GM21381 (cell line): ENCODE measurements at regions not wholly inside any gene's neighbourhood (a gene's known extent, or its start where the extent isn't known, plus 50 kb on each side); places are given as distances from the start of the nearest gene placed in this dataset.

ENCODE experiments used
- ATAC-seq: cut with Tn5 transposase; IDR thresholded peaks from one replicate; pipeline ENCODE4 v1.9.1; 2021; ENCODE audit warnings: mild to moderate bottlenecking, moderate library complexity; ENCODE audit not compliant: unreplicated experiment

GRCh38 chr3:74510261-74510818 lies 104.1 kb downstream of the CNTN3 start:
- ATAC-seq, result no peak

- no peak for ATAC-seq
These were observed 106.8 kb downstream of the CNTN3 start for GRCh38 chr3:74507691-74508090.

- no peak for ATAC-seq
These were observed 108.2 kb downstream of the CNTN3 start for GRCh38 chr3:74506246-74506645.

GRCh38 chr3:74501007-74501406 lies 113.5 kb downstream of the CNTN3 start:
- no peak for ATAC-seq

GRCh38 chr3:74500257-74500656 lies 114.2 kb downstream of the CNTN3 start:
- ATAC-seq, result no peak

GRCh38 chr3:74491874-74492273 lies 122.6 kb downstream of the CNTN3 start:
- no peak for ATAC-seq

GRCh38 chr3:74489050-74489792 lies 125.2 kb downstream of the CNTN3 start:
- no peak for ATAC-seq

- ATAC-seq, result no peak
These were observed 134.5 kb downstream of the CNTN3 start for GRCh38 chr3:74479915-74480314.

GRCh38 chr3:74470313-74470712 lies 144.1 kb downstream of the CNTN3 start:
- no peak for ATAC-seq

GRCh38 chr3:74469713-74470112 lies 144.7 kb downstream of the CNTN3 start:
- ATAC-seq, result no peak

- ATAC-seq, result no peak
These were observed 145.3 kb downstream of the CNTN3 start for GRCh38 chr3:74469151-74469550.

- ATAC-seq, result no peak
These were observed 148.6 kb downstream of the CNTN3 start for GRCh38 chr3:74465715-74466410.

GRCh38 chr3:74463515-74463914 lies 150.9 kb downstream of the CNTN3 start:
- ATAC-seq, result no peak

- ATAC-seq, result no peak
These were observed 158.3 kb downstream of the CNTN3 start for GRCh38 chr3:74456166-74456565.

- ATAC-seq, result no peak
These were observed 167.2 kb downstream of the CNTN3 start for GRCh38 chr3:74447221-74447620.

- ATAC-seq, result no peak
These were observed 168.9 kb downstream of the CNTN3 start for GRCh38 chr3:74445541-74445940.

GRCh38 chr3:74443102-74443501 lies 171.4 kb downstream of the CNTN3 start:
- ATAC-seq, result no peak

GRCh38 chr3:74442683-74443082 lies 171.8 kb downstream of the CNTN3 start:
- no peak for ATAC-seq

GRCh38 chr3:74442068-74442467 lies 172.4 kb downstream of the CNTN3 start:
- no peak for ATAC-seq

- ATAC-seq, result no peak
These were observed 178.3 kb downstream of the CNTN3 start for GRCh38 chr3:74436184-74436583.

GRCh38 chr3:74435631-74436030 lies 178.8 kb downstream of the CNTN3 start:
- no peak for ATAC-seq

- ATAC-seq, result no peak
These were observed 180.1 kb downstream of the CNTN3 start for GRCh38 chr3:74434406-74434805.
